Ishikawa (cell line): ENCODE measurements at regions not wholly inside any gene's neighbourhood (a gene's known extent, or its start where the extent isn't known, plus 50 kb on each side); places are given as distances from the start of the nearest gene placed in this dataset.

ENCODE experiments used
- CEBPB ChIP-seq: IDR thresholded peaks from 2 replicates; pipeline ENCODE4 v1.6.1; 2012
- CREB1 ChIP-seq: IDR thresholded peaks from 2 replicates; pipeline ENCODE4 v1.6.1; 2012; ENCODE audit warnings: low read depth
- EGR1 ChIP-seq: IDR thresholded peaks from 2 replicates; pipeline ENCODE4 v1.6.1; 2012
- EP300 ChIP-seq: IDR thresholded peaks from 2 replicates; pipeline ENCODE4 v1.6.1; 2012; ENCODE audit warnings: borderline replicate concordance
- FOXM1 ChIP-seq: IDR thresholded peaks from 2 replicates; pipeline ENCODE4 v1.6.1; 2012; ENCODE audit warnings: low read depth, borderline replicate concordance
- NFIC ChIP-seq: IDR thresholded peaks from 2 replicates; pipeline ENCODE4 v1.6.1; 2012
- RAD21 ChIP-seq: IDR thresholded peaks from 2 replicates; pipeline ENCODE4 v1.6.1; 2012; ENCODE audit warnings: low read depth
- TAF1 ChIP-seq: IDR thresholded peaks from 2 replicates; pipeline ENCODE4 v1.6.1; 2012; ENCODE audit warnings: low read depth, mild to moderate bottlenecking
- TCF12 ChIP-seq: IDR thresholded peaks from 2 replicates; pipeline ENCODE4 v1.6.1; 2012; ENCODE audit warnings: low read depth
- TEAD4 ChIP-seq: IDR thresholded peaks from 2 replicates; pipeline ENCODE4 v1.6.1; 2012
- YY1 ChIP-seq: IDR thresholded peaks from 2 replicates; pipeline ENCODE4 v1.6.1; 2012; ENCODE audit warnings: low read depth
- ZBTB7A ChIP-seq: IDR thresholded peaks from 2 replicates; pipeline ENCODE4 v1.6.1; 2012; ENCODE audit warnings: low read depth
- TF ChIP-seq, protein P1 (sequence below): IDR thresholded peaks from 2 replicates; pipeline ENCODE4 v1.6.1; 2012
- TF ChIP-seq, protein P2 (sequence below): IDR thresholded peaks from 2 replicates; pipeline ENCODE4 v1.6.1; 2012; ENCODE audit warnings: low read depth, mild to moderate bottlenecking
- TF ChIP-seq, protein P3 (sequence below): IDR thresholded peaks from 2 replicates; pipeline ENCODE4 v1.6.1; 2012

DNA sequence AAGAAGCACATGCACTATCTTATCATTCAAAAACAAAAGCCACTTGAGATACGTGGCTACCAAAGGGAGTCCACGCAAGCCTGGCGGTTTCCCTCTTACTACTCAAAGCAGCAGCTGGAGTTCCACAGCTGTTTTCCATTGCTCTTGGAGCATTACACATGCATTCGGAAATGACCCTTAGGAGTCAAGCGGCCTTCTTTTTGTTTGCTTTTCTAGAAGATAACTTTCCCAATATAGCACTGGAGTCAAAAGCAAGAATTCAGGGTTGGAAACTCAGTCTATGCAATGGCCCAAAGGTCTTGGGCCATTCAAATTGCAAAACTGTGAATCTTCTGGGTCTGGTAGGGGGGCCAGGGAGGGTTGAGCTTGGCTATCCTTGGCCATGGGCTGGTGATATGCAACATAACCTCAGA, 97.8 kb upstream of the MAF start:
- TF ChIP-seq CEBPB (no peak), TEAD4 (no peak), ZBTB7A (no peak), CREB1 (no peak), TAF1 (no peak), EP300 (no peak), YY1 (no peak), EGR1 (no peak), TCF12 (no peak), RAD21 (no peak), FOXM1 (no peak), NFIC (no peak)
- TF ChIP-seq, protein P1, sequence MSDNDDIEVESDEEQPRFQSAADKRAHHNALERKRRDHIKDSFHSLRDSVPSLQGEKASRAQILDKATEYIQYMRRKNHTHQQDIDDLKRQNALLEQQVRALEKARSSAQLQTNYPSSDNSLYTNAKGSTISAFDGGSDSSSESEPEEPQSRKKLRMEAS: no peak
- TF ChIP-seq, protein P2, sequence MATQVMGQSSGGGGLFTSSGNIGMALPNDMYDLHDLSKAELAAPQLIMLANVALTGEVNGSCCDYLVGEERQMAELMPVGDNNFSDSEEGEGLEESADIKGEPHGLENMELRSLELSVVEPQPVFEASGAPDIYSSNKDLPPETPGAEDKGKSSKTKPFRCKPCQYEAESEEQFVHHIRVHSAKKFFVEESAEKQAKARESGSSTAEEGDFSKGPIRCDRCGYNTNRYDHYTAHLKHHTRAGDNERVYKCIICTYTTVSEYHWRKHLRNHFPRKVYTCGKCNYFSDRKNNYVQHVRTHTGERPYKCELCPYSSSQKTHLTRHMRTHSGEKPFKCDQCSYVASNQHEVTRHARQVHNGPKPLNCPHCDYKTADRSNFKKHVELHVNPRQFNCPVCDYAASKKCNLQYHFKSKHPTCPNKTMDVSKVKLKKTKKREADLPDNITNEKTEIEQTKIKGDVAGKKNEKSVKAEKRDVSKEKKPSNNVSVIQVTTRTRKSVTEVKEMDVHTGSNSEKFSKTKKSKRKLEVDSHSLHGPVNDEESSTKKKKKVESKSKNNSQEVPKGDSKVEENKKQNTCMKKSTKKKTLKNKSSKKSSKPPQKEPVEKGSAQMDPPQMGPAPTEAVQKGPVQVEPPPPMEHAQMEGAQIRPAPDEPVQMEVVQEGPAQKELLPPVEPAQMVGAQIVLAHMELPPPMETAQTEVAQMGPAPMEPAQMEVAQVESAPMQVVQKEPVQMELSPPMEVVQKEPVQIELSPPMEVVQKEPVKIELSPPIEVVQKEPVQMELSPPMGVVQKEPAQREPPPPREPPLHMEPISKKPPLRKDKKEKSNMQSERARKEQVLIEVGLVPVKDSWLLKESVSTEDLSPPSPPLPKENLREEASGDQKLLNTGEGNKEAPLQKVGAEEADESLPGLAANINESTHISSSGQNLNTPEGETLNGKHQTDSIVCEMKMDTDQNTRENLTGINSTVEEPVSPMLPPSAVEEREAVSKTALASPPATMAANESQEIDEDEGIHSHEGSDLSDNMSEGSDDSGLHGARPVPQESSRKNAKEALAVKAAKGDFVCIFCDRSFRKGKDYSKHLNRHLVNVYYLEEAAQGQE: no peak
- TF ChIP-seq, protein P3, sequence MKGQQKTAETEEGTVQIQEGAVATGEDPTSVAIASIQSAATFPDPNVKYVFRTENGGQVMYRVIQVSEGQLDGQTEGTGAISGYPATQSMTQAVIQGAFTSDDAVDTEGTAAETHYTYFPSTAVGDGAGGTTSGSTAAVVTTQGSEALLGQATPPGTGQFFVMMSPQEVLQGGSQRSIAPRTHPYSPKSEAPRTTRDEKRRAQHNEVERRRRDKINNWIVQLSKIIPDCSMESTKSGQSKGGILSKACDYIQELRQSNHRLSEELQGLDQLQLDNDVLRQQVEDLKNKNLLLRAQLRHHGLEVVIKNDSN: no peak

DNA sequence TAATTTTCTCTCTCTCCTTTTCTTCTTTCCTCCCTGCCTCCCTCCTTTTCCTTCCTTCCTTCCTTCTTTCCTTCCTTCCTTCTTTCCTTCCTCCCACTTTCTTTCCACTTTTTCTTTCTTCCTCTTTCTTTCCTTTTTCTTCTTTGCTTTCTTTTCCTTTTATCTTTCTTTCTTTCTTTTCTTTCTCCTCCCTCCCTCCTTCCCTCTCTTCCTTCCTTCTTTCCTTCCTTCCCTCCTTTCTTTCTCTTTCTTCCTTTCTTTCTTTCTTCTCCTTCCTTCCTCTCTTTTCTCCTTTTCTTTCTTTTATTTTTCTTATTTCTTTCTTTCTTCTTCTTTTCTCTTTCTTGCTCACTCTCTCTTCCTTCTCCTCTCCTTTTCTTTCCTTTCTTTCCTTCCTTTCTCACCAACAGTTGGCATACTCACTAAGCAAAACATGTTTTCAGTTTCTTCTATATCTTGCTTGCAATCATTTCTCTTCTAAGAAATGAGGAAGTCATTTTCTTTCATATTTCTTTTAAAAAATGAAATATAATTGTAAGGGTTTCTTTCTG, 97.1 kb upstream of the MAF start:
- no peak for TF ChIP-seq CEBPB
- TF ChIP-seq YY1: no peak
- TF ChIP-seq TAF1: no peak
- TF ChIP-seq RAD21: no peak
- TF ChIP-seq, protein P1: no peak
- no peak for TF ChIP-seq TEAD4
- TF ChIP-seq ZBTB7A: no peak
- TF ChIP-seq CREB1: no peak
- TF ChIP-seq, protein P3: no peak
- no peak for TF ChIP-seq TCF12
- TF ChIP-seq NFIC: no peak
- TF ChIP-seq FOXM1: no peak
- TF ChIP-seq, protein P2: no peak

DNA sequence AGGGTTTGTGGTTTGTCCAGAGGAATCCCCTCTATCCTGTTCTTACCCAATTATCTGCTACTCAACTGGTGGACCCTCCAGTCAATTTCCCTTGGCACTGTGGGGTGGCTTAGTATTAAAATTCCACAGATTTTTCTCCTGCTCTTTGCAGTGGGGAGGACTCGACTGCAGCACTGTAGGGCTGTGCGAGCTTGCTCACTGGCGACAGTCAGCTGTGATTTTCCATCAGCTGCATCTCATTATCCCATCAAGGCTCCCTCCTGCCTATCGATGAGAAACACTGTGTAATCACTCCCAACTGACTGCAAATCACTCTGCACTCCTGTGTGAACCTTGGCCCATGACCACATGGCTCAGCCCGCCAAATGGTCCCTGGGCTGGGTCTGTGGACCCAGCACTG, 90.5 kb upstream of the MAF start:
- TF ChIP-seq, protein P2: no peak
- TF ChIP-seq, protein P3: no peak
- TF ChIP-seq YY1 (no peak), CREB1 (no peak), RAD21 (no peak), EP300 (no peak), TEAD4 (no peak)

DNA sequence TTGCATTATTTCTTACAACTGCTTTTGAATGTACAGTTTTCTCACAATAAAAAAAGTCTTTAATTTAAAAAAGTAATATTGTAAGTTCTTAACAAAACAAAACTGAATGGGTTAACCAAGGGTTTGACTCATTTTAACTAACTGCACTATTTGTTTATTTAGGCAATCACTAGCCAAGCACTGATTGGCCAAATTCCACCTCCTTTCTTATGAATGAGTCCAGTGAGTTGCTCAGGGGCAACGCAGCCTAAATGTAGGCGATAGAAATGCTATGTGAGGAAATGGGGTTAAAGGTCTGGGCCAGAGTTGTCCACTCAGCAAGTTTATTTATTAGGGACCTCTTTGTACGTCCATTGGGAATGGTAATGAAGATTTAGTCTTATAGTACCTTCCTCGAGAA, 89.6 kb upstream of the MAF start:
- TF ChIP-seq RAD21 (no peak), ZBTB7A (no peak), YY1 (no peak), CEBPB (no peak), TEAD4 (no peak)
